Left cardiac atrium (tissue), 4 donors: ENCODE measurements at regions not wholly inside any gene's neighbourhood (a gene's known extent, or its start where the extent isn't known, plus 50 kb on each side); places are given as distances from the start of the nearest gene placed in this dataset.

Source experiments
- ATAC-seq, 2 donors: fragments of 200-7000 bp; cut with Tn5 transposase; one replicate each; pipeline ENCODE4 v1.9.1; 2020; ENCODE audit warnings: mild to moderate bottlenecking in 2 of 2, moderate library complexity in 2 of 2
- DNase-seq: peaks from one replicate; pipeline ENCODE4 v3.0.0-alpha.2; 2020
- intact Hi-C, 2 donors: fragments of 100-400 bp; cut with DNase I; formaldehyde crosslinking; loops; one replicate each; pipeline versions ENCODE4 v1.14.1 to v1.15.1; 2022 to 2023
- donor health status: DM: no; HTN: yes; CAD: no.
- donor health status: DM: no; HTN: yes; CAD: no; lungs with severe emphysema.
- donor health status: DM: yes; HTN: yes; CAD: no.
- donor health status: Dilated cardiomyopathy.

DNA sequence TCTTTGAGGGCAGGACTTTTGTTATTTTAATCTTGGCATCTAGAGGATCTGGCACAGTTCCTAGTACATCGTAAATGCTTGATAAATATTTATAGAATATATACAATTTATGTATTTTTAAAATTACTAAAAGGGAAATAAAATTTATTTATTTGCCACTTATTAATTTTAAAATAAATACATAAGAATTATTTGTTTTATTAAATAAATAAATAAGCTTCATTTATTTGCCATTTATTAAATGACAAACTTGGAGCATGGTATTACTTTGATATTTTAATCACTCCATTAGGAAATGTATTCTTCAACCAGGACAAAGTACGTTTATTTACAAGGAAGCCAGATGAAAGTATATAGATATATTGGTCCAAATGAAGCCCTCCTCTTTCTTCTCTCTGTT is 118.7 kb upstream of the LRIG3 start:
- ATAC-seq: no peak
- intact Hi-C loops: no loop called here
- no peak for DNase-seq

DNA sequence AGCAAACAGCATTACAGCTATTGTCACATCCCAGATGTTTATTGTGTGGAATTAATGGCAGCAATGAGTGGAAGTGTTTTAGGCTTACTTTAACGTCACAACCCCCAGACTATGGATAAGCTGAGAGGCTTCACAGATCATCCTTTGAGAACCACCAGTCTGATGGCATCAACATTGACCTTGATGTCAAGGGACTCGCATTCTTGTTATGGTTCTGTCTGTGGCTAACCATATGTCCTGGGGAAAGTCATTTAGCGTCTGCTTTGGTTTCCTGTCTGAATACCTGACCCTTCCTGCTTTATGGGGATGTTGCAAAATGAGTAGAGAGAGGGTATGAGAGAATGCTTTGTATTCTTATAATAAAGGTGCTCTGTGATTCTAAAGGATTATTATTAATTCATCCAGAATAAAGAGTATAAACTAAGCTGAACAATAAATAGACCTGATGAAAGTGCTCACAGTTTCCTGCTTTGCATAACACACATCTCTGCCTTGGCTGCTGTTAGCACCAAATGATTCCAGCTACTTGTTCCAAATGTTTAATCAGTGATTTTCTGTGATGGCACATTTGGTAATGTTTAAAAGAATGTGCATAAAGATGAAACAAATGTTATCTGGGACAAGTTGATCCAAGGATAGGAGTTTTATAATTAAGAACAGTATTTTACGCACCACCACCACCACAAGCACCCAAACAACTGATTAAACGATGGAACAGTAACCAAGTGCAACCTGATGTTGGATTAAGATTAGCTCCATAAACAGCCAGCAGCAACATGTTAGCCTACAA is 116.9 kb upstream of the LRIG3 start:
- intact Hi-C loops: no loop called here
- DNase-seq (no peak), ATAC-seq (no peak)

DNA sequence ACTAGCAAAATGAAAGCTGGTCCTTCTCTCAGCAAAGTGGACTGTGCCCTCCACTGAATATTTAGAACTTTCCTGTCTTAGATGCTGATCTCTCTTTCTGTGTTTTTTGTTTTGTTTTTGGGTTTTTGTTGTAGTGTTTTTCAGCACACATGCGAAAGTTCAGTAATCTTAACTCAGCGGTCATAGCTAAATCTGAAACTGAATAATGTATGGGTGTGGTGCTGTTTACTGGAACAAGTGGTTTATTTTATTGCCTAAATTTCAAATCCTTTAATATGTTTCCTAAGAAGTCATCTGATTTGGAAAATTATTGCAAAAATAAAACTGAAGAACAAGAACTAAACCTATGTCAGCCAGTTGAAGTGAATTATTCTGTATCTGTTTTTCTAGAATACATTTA is 116.0 kb upstream of the LRIG3 start:
- intact Hi-C loops: no loop called here
- ATAC-seq (no peak), DNase-seq (no peak)

DNA sequence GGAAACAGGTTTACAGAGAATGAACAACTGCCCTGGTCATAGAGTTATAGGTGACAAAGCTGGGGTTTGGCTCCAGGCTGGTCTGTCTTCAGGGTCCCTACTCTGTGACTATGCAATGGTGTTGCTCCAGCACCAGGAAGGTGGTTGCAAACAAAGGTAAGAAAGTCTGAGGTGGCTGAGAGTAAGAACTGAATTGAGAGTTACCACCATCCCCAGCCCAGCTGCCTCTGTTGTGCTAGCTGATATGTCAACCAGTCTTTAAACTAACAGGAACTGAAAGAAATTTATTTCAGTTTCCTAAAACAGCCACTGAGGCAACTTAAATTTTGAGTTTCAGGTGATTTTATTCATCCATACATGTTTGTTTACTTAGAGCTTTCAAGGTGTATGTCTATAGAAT is 111.0 kb upstream of the LRIG3 start:
- intact Hi-C loops: no loop called here
- ATAC-seq (no peak), DNase-seq (no peak)

DNA sequence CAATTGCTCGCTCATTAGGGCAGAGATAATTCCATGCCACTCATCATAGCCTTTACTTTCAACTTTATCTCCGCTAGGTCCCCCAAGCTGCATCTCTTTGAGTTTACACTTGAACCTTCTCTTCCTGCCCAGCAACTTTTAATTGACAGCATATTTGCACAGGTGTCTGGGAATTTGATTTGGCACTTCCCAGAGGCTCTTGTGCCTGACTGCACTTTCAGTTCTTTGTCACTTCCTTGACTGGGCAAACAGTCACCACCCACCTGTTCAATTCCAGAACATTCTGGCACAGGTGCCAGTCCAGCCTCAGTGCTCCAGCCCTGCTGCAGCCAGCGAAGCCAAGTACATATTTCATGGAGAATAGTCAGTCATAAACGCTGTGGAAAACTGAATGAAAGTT is 110.1 kb upstream of the LRIG3 start:
- intact Hi-C loops: no loop called here
- DNase-seq: no peak

DNA sequence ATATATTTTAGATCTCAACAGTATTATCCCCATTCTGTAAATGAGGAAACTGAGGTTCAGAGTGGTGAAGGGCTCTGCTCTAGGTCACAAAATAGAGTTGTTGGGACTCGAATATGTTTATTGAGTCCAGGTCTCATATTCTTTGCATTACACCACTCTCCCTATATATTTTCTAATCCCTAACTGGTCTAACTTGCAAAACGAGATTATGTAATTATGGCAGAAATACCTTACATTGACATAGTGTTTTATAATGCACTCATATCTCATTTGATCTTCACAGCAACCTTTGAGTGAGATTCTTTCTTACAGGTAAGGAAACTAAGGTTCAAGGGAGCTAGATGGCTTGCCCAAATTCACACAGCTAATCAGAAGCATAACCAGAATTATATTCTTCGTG is 106.9 kb upstream of the LRIG3 start:
- intact Hi-C loops: no loop called here
- ATAC-seq (no peak), DNase-seq (no peak)

More for the DNA sequence above, 110.1 kb upstream of the LRIG3 start:
- ATAC-seq: no peak

DNA sequence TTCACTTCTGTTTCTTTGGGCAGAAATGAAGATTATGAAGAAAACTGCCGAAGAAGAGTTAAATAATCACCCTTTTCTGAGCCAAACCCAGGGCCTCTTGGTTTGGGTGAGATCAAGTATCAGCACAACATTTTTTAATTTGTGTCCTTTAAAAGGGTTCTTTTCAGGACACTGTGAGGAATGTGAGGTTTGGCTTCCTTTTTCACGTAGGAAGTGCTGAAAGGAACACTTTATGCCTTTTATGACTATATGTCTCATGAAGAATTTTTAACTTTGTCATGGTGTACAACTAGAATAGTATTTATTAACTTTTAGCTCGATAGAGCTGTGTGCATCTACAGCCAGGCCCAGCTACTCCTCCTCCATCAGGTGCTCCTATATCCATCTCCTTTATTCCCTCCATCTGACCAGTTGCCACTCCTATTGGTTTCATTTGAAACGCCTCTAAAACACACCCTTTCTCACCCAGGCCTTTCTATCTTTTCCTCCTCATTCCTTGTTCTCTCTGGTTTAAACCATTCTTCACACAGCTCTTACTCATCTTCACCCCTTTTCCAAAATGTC is 103.6 kb upstream of the LRIG3 start:
- intact Hi-C loops: loop anchor here in 1 of 2 donors (5.0 kb wide), 1 partner anchor 1037 kb away; no protein-coding TSS in a partner anchor
- DNase-seq: no peak
- no peak for ATAC-seq

DNA sequence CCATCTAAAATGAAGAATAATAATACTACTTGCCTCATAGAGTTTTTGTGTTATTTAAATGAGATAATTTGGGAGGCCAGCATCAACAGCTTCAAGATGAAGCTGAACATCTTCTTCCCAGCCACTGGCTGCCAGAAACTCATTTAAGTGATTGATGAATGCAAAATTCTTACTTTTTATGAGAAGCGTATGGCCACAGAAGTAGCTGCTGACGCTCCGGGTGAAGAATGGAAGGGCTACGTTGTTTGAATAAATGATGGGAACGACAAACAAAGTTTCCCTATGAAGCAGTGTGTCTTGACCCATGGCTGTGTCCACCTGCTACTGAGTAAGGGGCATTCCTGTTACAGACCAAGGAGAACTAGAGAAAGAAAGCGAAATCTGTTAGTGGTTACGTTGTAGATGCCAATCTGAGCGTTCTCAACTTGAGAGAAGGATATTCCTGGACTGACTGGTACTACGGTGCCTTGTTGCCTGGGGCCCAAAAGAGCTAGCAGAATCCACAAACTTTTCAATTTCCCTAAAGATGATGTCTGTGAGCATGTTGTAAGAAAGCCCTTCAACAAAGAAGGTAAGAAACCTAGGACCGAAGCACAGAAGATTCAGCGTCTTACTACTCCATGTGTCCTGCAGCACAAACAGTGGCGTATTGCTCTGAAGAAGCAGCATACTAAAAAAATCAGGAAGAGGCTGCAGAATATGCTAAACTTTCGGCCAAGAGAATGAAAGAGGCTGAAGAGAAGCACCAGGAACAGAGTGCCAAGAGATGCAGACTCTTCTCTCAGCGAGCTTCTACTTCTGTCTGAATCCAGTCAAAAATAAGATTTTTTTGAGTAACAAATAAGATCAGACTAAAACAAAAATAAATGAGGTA is 100.0 kb upstream of the LRIG3 start:
- intact Hi-C loops: loop anchor here in 1 of 2 donors (5.0 kb wide), 1 partner anchor 1033 kb away; no protein-coding TSS in a partner anchor
- DNase-seq (no peak), ATAC-seq (no peak)

DNA sequence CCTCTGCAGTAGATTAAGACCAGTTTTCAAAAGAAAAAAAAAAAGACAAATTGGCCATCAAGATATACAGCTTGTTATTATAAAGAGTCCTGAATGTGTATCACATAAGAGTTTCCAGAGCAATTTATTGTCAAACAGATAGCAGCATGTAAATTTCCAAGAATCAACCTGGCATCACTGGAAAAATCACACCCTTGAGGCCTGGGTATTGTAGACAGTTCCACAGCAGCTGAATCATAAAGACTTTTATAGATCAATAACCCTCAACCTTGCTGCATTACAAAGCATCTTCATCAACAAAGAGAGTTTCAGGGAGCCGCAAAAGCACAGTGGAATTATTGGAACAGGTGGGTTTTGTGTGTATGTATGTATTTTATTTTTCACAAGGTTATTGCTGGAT is 94.6 kb upstream of the LRIG3 start:
- intact Hi-C loops: no loop called here
- ATAC-seq (no peak), DNase-seq (no peak)

DNA sequence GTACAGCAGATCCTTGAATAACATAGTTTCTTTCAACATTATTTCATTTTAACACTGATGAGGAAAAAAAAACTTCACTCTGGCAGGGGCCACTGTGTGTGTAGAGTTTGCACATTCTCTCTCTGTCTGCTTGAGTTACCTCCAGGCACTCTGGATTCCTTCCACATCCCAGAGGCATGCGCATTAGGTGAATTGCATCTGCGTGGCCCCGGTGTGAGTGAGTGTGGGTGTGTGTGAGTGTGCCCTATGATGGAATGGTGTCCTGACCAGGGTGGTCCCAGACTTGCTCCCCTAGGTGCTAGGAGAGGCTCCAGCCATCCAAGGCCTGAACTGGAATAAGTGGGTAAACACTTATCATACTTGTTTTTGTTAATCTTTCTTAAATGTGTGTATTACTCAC is 90.6 kb upstream of the LRIG3 start:
- intact Hi-C loops: no loop called here

DNA sequence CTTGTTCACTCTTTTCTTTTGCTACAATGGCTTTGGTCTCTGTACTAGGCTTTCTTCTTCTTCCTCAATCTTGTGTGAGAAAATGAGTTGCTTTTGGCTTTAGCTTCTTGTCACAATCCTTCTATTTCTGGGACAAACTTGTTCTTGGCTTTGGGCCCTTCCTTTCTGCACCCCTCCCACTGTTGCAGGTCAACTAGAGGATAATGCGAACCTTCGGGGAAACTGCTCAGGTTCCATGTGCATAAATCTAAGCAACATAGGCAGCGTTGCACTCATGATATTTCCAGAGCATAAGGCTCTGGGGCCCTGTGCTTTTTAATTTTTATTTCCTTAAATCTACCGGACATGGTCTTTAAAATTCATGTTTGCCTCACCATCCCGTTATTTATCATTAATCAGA is 89.8 kb upstream of the LRIG3 start:
- intact Hi-C loops: no loop called here
- DNase-seq (no peak), ATAC-seq (no peak)

More for the DNA sequence above, 90.6 kb upstream of the LRIG3 start:
- DNase-seq (no peak), ATAC-seq (no peak)

DNA sequence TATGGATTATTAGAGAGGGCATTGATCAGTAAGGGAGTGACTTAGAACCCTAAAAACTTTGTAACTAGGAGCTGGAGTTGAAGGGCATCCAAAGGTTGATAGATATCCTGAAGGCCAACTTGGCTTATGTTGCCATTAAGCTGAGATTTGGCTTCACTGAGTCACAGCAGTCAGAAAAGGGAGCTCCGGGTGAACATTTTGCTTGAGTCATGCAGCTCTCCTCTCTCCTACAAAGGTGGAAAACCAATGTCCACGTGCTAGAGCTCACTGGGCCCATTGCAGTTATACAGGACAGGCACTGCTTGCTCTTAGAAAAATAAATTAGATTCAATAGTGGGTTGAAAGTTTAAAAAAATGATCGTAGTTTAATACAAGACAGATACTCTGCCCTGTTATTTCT is 87.3 kb upstream of the LRIG3 start:
- DNase-seq: no peak
- no peak for ATAC-seq
- intact Hi-C loops: no loop called here

DNA sequence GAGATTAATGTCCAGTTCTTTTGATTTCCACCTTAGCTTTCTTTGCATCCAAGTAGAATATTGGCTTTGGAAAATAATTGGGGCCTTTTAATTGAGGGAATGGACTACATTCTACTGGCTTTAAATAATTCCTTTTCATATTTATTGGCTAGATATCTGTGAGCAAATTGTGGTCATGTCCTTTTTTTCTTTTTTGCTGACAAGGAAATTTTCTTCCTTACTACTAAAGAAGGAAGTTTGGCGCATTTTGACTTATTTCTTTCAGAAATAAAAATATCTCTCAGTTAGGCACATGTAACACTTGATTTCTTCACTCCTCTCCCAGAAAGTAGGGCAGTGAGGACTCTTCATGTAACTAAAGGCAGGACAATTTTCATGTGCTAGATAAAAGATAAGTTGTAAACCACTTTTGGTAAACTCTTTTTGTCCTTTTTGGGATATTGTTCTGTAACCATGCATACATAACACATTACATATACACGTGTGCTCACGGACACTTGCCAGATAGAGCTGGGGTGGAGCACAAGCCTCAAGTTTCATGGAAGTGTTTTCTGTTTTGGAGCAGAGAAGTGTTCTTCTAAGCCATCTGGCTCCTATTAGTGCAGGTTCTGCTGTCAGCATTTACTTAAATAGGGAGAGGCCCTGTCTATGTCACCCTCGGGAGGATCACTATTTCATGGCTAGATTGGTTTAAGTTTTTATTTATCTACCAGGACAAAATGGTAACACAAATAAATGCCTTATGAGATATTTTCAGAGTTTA is 85.1 kb upstream of the LRIG3 start:
- intact Hi-C loops: no loop called here
- ATAC-seq: peak in 1 of 2 donors; percentile 44
- no peak for DNase-seq

DNA sequence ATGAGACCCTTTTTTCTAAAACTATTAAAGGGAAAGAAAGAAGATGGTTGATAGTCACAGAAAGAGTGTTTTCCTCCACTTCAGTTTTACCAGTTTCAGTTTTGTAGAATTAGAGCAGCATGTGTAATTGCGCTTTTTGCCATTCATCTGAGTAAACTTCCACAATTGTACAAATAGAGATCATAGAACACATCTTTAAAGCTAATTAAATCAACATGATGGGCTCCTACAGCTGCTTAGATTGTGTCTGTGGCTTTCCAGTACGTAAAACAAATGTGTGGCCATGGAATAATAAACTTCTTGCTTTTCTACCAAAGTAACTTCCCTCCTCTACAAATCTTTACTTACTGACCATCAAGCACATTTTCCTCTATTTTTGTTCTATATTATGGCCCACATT is 84.2 kb upstream of the LRIG3 start:
- intact Hi-C loops: no loop called here
- no peak for DNase-seq
- ATAC-seq: no peak

DNA sequence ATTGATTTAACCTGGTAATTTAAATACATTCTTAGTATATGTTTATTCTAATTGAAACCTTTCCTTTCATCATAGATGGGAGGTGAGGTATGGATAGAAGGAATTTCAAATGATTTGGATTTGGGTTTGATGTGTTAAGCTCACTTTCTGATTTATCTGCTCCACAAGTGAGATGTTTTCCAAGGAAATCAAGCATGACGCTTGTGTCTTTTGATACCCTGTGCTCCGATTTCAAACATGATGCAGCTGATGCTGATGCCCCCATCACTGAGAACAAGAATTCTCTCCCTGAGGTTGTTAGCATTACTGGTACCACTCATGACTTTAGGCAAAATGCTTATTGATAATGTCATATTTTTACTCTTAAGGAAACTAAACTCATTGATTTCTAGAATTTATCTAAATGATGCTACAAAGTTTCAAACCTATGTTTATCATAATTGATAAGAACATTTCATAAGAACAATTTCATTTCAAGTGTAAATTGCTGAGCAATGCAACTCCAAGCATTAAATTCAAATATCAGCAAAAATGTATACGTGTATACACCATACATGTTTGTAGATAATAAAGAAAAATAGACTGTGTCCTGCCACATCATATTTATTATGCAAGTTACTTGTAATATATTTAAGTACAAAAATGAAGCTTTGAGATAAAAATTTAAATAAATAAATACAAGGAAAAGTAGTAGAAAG is 75.5 kb upstream of the LRIG3 start:
- intact Hi-C loops: no loop called here
- DNase-seq (no peak), ATAC-seq (no peak)

DNA sequence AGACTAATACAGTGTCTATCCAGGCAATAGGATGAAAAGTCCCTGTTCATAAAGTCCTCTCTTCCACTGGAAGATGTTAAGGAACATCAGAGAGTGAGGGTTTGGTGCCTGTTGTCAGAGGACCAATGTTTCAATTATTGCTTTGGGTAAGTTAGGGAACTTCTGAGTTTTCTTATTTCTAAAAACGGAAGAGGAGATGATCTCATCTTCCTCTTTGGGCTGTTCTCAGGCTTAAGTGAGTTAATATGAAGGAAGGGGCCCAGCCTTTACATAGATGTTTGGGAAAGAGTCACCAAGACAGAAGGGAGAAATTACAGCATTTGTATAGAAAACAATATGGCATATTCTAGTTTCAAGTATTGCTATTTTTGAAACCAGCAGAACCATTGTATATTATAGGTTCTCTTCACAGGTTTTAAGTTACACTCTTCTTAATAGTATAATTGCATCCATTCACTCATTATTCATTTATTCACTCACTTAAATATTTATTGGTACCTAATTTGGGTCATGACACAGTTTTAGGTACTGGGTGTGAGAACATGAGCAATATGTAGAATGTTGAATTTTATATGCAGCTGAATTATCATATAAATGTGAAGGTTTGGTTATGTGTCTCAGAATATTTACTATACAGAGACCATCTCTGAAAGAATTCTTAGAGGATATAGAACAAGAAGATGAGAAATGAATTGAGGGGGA is 68.5 kb upstream of the LRIG3 start:
- intact Hi-C loops: no loop called here
- ATAC-seq: no peak

DNA sequence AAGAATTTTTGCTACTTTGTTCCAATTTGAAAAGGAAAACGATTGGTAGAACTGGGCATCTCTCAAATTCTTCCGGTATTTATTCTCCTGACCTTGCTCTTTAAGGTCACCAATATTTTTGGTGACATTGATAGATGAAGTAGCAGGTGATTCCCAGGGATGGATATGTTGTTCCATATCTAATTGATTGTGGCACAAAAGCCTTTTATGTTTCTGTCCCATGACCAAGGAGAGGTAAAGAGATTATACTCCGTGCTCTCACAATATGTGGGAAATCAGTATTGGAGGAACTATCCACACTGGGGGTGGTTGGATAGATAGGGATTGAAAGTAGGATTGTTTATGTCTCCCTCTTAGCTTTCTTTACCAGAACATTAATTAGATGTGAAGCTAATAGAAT is 61.7 kb upstream of the LRIG3 start:
- intact Hi-C loops: no loop called here
- ATAC-seq: no peak

More for the DNA sequence above, 68.5 kb upstream of the LRIG3 start:
- DNase-seq: no peak

DNA sequence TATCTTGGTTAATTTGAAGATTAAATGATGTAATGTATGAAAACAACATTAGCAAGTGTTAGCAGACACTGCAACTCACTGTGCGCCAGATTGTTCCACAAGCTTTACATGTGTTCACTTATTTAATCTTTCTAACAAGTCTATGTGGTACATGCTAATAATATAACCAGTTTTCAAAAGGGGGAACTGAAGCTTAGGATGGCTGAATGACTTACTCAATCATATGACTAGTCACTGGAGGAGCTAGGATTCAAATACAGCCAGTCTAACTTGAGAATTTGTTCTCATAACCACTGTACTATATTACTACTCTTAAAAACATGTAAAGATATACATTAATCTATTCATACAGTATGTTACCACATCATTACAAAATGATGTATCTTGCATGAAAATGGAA is 60.5 kb upstream of the LRIG3 start:
- intact Hi-C loops: no loop called here
- DNase-seq (no peak), ATAC-seq (no peak)

More for the DNA sequence above, 61.7 kb upstream of the LRIG3 start:
- DNase-seq: no peak
